Endothelial cell of hepatic sinusoid (primary cell): ENCODE measurements at regions not wholly inside any gene's neighbourhood (a gene's known extent, or its start where the extent isn't known, plus 50 kb on each side); places are given as distances from the start of the nearest gene placed in this dataset.

ENCODE experiments used
- in situ Hi-C: cut with HindIII; loops from 2 replicates; pipeline ENCODE4 v1.10.0; 2017; ENCODE audit warnings: low sequenced_read_pairs

DNA sequence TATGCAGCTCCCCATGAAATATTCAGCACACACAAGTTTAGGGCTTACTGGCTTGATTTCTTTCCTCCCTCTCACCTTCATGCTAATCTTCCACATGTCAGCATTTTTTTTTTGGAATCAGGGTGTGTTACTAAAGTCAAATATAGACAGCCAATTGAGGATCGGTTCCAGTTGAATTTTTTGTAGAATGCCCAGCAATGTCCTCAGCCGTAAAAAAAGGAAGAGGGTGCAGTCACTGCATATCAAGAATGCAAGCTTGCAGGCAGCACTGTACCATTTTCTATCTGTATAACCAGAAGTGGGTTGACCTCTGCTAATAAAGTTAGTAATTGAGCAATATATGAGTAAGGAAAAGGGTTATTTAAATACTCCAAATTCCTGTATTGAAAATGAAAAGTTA lies 51.4 kb upstream of the CHMP2B start:
- in situ Hi-C loops: no loop called here

DNA sequence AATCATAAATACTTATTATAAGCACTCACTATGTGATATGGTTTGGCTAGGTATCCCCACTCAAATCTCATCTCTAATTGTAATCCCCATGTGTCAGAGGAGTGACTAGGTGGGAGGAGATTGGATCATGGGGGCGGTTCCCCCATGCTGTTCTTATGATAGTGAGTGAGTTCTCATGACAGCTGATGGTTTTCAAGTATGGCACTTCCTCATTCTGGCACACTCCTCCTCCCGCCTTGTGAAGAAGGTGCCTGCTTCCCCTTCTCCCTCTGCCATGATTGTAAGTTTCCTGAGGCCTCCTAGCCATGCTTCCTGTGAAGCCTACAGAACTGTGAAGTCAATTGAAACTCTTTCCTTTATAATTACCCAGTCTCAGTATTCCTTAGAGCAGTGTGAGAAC lies 53.3 kb upstream of the CHMP2B start:
- in situ Hi-C loops: no loop called here

DNA sequence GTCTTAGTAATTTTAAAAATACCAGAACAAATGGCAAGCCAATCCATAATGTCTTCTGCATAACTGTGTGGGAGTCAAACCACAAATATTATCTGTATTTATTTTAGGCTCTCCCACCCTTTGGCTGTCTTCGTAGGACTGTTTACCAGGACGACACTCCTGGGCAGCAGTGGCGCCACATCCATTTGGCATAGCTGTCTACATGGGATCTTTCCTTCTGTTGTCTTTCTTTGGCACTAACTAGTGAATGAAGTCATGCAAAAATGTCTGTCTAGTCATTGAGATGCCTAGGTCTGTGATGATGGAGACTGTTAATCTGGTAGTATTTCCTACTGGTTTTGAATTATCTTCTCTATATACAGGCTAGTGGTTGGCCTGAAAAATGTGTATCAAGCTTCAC lies 54.0 kb upstream of the CHMP2B start:
- in situ Hi-C loops: no loop called here

DNA sequence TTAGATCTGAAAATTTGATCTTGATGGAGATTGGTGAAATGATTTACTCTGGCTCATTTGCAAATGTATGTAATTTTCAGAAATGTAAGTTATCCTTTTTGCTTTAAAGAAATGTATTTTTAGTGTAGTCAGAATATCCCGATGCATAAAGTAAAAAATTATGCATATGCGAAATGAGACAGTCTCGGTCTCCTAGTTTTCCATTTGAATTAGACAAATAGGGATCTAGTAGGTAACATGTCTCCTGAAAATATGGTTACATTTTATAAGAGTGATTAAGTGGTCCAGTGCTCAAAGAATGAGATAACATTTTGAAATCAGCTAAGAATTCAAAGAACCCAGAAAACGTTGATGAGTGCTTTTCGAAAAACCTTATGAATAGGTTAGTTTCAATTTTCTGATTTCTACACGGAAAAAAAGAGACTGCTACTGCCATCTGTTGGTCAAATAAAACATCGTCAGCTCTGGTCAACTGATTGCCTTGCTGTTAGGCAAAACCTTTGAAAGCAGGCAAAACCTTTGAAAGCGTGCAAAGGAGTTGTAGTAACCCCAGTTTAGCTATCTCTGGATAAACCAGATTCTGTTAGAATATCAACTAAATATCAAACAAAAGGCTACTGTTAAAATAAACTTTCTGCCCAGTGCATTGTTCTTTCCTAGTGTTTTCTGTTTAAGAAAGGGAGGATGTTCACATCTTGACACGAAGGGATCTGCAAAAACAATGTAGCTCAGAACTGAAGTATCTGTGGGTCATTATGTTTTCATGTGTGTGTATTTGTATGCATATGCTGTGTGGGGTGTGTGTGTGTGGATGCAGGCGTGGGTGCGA lies 59.3 kb upstream of the CHMP2B start:
- in situ Hi-C loops: no loop called here

DNA sequence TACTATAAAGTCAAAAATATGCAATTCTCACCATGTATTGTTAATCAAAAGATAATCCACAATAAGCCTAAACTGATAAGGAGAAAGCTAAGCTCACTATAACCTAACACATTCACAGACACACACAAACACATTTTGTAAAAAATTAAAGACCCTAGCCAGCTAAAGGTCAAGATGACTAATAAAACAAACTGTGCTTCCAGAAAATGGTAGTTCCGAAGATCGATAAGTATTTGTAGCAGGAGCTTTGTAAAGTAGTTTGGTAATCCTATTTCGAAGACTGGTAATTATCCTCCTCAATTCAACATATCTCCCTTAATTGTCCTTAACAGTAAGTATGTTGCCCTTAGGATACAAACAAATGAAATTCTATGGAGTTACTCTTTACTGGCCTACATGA lies 62.9 kb upstream of the CHMP2B start:
- in situ Hi-C loops: no loop called here

DNA sequence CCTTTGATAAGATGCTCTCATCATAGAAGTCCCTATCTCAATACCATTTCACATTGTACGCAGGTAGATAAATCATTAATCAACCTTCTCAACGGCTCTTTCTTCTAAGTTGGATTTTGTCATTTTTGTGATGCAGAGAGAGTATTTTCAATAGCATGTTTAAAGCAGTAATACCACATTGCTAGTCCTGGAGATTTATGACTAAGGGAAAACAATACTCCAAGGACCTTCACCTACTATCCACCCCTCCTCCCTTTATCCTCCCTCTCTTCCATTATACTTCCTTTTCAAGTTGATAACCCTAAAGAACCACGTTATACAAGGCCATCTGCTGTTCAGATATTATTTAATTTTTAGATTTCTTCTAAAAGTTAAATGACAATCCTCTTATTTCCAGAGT lies 65.3 kb upstream of the CHMP2B start:
- in situ Hi-C loops: no loop called here

DNA sequence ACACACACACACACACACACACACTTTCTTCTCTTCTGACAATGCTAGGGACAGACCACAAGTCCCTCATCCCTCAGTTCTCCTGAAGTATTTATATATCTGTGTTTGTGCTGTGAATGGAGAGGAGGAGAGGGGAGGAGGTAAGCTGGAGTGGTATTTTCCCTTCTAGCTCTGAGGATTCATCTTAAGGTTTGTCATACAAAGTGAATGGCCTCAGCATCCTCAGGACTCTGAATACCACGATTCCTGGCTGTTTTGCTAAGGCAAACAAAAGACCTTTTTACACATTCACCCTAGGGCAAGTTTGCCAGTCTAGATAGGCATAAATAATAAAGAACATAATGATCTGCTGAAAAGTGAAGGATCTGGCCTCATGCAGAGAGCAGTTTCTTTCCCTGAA lies 65.7 kb upstream of the CHMP2B start:
- in situ Hi-C loops: no loop called here

DNA sequence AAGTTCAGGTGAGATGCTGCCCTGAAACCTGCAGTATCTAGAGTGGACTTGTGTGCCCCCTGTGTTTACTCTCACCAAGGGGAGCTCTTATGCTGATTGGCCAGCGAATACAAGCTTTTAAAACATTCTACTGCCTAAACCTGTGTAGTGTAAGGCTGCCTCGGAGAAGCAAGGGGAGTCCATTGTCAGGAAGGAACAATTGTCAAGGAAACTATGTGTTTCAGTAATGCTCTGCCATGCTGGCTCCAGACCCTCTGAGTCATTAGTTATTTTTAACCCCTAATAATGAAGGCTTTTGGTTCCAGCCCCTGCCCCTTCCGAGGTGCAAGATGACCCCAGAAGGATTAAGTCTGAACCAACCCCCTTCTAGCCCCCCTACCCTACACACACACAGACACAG lies 66.1 kb upstream of the CHMP2B start:
- in situ Hi-C loops: no loop called here

DNA sequence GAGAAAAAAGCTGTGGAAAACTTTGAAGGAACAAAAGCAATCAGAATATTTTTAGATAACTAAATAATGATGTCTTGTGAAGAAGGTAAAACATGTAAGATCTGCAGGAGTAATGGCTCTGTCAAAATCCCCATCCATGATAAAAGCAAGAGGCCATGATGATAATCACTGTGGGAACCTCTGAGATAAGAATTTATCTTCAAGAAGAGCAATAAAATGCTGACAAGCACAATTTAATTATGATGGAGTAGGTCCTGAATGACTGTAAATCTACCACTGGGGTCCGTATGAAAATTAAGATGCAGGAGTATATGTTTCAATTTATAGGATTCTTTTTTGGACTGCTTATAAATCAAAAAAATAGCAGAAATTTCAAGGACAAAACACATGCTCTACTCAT lies 68.3 kb upstream of the CHMP2B start:
- in situ Hi-C loops: no loop called here

DNA sequence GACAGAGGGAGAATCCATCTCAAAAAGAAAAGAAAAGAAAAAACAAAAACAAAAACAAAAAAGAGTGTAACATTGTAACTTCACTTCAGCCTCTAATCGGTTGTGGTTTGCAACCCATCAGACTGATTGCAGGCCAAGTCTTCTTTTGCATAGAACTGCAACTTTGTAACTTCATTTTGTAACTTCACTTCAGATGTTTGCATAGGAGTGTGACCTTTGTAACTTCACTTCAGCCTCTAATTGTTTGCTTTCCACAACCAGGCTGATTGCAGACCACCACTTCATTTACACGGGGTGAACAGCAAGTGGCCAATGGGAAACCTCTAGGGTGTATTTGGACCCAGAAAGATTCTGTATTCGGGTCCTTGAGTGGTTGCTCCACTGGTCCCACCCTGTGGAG lies 79.1 kb upstream of the CHMP2B start:
- in situ Hi-C loops: no loop called here

DNA sequence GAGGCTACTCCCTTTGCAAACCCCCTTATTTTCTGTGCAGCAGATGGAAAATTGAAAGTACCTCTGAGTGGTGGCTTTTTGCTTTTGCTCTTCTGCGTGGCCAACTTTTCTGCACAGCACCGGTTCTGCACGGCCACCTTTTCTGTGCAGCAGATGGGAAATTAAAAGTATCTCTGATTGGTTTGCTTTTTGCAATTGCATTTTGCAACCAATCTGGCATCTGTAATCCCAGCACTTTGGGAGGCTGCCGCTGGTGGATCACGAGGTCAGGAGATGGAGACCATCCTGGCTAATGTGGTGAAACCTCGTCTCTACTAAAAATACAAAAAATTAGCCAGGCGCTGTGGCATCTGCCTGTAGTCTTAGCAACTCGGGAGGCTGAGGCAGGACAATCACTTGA lies 79.5 kb upstream of the CHMP2B start:
- in situ Hi-C loops: no loop called here

DNA sequence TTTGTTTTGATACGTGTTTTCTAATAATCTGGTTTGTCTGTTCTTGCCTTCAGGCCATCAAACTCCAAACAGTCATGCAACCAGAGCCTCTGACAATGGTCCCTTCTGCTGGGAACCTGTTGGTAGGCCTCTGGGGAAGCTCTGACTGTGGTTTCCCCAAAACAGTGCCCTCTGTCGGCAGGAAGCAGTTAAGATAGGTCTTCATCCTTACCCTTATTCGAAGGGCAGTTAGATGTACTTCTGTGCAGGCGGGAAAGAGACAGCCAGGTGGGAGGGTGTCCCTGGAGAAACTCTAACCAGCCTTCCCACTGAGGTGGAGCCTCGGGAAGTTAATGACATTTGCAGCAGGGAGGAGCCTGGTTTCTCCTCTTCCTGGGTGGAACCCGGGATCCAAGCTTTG lies 81.6 kb upstream of the CHMP2B start:
- in situ Hi-C loops: no loop called here

DNA sequence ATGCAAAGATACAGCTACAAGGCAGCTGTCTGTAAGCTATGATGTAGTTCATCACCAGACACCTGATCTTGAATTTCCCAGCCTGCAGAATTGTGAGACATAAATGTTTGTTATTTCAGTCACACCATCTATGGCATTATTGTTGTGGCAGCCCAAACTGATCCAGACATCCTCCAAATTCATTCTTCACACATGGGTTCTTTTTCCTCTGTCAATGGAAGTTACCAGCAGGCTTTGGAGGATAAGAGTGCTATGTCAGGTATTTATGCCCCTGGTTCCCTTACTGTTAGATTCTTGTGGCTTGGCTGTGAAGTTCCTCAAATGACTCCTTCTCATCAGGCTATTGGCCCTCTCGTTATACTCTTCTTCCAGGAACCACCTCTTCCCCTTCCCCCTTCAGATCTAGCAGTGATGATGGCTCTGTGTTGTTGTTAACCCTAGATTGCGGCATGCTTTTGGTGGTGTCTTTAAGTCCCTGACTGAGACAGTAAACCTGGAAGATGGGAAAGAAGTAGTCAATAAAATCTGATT lies 91.0 kb upstream of the CHMP2B start:
- in situ Hi-C loops: no loop called here

DNA sequence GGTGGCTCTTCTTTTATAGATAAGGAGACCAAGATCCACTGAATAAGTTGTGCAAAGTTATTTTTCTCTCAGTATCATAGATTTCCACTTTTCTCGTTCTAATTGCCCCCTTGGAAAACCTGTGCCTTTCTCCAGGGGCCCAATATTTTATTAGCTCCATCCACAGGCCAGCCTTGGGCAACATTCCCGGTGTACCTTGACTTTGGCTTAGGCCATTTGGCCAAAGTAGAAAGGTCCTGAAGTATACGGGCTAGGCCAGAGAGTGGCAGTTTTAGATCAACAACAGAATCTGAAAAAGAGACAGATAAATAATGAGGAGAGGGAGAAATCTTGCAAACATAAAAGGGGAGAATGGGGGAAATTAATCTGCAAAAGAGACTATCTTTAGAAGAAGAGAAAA lies 91.7 kb upstream of the CHMP2B start:
- in situ Hi-C loops: no loop called here

DNA sequence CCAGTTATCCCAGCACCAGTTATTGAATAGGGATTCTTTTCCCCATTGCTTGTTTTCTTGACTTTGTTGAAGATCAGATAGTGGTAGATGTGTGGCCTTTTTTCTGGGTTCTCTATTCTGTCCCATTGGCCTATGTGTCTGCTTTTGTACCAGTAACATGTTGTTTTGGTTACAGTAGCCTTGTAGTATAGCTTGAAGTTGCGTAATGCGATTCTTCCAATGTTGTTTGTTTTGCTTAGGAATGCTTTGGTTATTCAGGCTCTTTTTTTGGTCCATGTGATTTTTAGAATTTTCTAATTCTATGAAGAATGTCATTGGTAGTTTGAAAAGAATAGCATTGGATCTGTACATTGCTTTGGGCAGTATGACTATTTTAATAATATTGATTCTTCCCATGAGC lies 94.3 kb upstream of the CHMP2B start:
- in situ Hi-C loops: no loop called here

DNA sequence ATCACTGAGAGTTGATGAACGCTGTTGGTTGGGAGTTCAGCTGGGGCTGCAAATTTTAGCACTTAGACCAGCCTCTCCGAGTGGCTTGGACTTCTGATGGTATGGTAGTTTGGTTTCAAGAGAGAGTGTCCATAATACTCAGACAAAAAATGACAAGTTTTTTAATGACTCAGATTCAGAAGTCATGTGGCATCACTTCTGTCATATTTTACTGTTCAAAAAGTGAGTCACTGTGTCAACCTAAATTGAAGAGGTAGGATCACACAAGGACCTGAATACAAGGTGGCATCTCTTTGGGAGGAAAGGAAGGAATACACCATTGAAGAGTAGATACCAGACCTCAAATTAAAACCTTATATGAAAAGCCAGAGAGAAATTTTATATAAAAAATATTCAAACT lies 99.1 kb upstream of the CHMP2B start:
- in situ Hi-C loops: no loop called here

DNA sequence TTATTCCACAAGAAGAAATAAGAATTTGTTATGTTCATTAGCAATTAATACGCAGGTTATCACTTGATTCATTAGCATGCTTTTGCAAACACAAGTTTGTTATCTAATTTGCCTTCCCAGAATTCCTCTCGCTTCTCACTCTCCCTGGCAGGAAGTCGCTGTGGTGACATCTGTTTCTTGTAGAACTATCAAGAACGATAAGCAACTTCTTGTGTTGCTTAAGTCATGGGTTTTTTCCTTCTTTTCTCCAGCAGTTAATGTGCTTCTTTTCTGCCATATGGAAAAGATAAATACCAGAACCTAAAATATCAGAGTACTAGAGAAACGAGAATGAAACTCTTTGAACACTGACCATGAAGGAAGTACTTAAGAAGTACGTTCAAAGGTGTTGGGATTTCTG lies 99.8 kb upstream of the CHMP2B start:
- in situ Hi-C loops: no loop called here

DNA sequence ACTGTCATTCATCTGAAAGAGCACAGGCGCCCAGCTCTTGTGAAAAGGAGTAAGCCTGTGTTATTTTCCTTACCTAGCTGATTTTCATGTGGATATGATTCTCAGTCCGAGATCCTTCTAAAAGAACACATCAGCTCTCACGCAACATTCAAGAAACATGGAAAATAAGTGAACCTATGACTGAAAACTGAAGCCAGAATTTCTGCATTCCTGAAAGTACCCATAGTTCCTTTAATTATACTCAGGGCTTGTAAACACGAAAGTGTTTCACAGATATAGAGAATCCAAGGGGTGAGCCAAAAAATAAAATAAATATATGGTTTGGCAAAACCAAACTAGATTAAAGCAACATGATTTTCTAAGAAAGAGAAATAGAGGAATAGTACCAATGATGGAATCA lies 100.8 kb upstream of the CHMP2B start:
- in situ Hi-C loops: no loop called here

DNA sequence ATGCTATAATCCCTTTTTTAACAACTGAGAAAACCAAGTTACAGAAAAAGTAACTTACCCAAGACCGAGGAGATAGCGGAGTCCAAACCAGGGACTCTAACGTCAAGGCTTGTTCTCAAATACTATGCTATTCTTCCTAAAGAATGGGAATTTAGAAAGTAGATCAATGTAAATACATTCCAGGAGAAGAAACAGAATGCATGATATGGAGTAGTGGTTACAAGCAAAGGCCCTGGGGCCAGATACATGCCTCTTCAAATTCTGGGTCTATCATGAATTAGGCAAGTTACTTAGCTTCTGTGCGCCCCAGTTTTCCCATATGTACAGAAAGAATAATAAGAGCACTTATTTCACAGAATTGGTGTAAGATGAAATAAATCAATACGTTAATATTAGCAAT lies 102.0 kb upstream of the CHMP2B start:
- in situ Hi-C loops: no loop called here

DNA sequence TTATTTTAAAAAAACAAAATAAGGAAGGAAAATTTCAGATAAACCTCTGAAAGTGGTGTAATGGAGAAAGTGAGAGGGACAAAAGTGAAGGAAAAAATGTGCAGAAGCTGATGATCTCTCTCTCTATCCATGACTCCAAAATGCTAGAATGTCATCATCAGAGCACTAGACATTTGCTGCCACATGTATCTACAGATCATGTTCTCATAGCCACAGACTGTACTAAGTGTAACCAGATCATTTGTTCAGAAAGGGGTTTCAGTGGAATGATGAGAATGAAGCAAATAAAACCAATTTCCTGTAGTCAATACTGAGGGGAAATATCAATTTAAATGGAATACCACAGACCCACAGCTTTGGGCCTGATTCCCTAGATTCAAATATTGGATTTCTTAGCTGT lies 104.3 kb upstream of the CHMP2B start:
- in situ Hi-C loops: no loop called here

DNA sequence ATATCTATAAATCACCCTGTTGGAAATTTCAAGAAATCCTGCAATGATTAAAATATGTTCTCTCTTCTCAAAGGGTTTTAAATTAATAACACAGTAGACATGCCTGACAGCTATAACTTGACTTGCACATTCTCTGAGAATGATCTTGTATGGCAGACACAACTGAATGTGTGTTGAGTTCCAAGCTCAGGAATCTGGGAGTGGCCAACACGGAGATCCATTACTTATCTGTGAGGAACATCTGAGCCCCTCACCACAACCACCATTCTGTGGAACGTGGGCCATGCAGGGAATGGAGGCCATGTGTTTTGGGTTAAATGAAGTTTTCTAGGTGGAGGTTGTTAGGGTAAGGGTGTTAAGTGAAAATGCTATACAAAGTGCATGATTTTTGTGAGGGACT lies 105.3 kb upstream of the CHMP2B start:
- in situ Hi-C loops: no loop called here

DNA sequence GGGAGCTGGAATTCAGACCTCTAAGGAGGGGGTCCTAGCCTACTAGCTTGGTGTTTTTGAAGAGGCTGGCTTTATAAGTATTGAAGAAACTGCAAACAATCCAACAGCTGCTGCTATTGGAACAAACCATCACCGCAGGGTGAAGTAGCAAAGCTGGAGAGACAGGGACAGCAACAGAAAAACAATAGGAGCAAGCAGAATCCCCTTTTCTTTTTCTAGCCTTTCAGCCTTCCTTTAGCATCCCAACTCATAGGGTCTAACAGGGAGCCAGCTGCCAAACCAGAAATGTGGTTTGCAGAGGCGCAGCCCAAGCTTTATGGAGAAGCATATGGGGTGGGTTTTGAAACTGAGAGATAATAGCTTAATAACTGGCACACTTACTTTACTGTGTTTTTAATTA lies 106.2 kb upstream of the CHMP2B start:
- in situ Hi-C loops: no loop called here

DNA sequence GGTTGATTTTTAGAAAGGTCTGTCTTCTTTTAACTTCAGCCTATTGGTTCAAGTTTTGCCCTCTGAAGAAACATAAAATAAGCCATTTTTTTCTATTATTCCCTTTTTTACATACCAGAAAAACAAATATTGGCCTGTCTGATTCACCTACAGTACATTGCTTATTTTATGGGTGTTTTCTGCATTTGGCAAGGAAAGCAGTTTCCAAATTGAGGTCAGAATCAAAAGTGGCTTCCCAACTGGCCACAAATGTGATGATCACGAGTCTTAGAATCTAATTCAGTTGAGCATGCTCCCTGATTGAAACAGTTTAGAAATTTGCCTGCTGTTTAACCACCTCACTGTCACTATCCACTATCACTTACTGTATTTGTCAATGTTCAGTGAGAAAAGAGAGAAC lies 106.9 kb upstream of the CHMP2B start:
- in situ Hi-C loops: no loop called here
